CD4-positive, alpha-beta T cell (primary cell): ENCODE measurements at regions not wholly inside any gene's neighbourhood (a gene's known extent, or its start where the extent isn't known, plus 50 kb on each side); places are given as distances from the start of the nearest gene placed in this dataset.

Experiments
- ATAC-seq: fragments of 200-7000 bp; cut with Tn5 transposase; one replicate; pipeline ENCODE4 v1.10.0; 2022; ENCODE audit warnings: mild to moderate bottlenecking; ENCODE audit not compliant: poor library complexity
- CTCF ChIA-PET: fragments of 350-600 bp; sonication (Branson Sonifier 250); formaldehyde crosslinking; loops from one replicate; lab custom pipeline; 2021; ENCODE audit warnings: antibody characterized with exemption, inconsistent platforms; lab: Charles Lee
- POLR2A ChIA-PET: fragments of 350-600 bp; sonication (Branson Sonifier 250); formaldehyde crosslinking; loops from one replicate; lab custom pipeline; 2021; ENCODE audit warnings: antibody characterized with exemption, inconsistent platforms; lab: Charles Lee
- DNase-seq, 14 experiments: peaks; one replicate each; pipeline ENCODE4 v3.0.0-alpha.2; 2013 to 2020; ENCODE audit warnings: mixed read lengths in 2 of 14
- H3K27ac ChIP-seq, 2 donors: one replicate each; pipeline versions ENCODE4 v1.5.1 to v1.7.0; 2013; ENCODE audit warnings: low read length in 2 of 2, low read depth in 1 of 2, mild to moderate bottlenecking in 1 of 2
- H3K27me3 ChIP-seq, 2 experiments: 1 replicate in 1 of 2; 2 replicates in 1 of 2; pipeline versions ENCODE4 v1.6.1 to v1.7.0; 2013; ENCODE audit warnings: low read length in 2 of 2, control low read depth in 1 of 2, mild to moderate bottlenecking in 1 of 2, moderate library complexity in 1 of 2; ENCODE audit not compliant: insufficient read depth in 2 of 2, control insufficient read depth in 1 of 2
- H3K36me3 ChIP-seq: one replicate; pipeline ENCODE4 v1.6.1; 2013; ENCODE audit warnings: low read length, control low read depth; ENCODE audit not compliant: insufficient read depth
- H3K4me1 ChIP-seq: one replicate; pipeline ENCODE4 v1.6.1; 2013; ENCODE audit warnings: low read length, control low read depth; ENCODE audit not compliant: insufficient read depth
- H3K4me3 ChIP-seq: one replicate; pipeline ENCODE4 v1.5.1; 2013; ENCODE audit warnings: mild to moderate bottlenecking, low read length, moderate library complexity
- H3K9me3 ChIP-seq, 2 experiments: 1 replicate in 1 of 2; 2 replicates in 1 of 2; pipeline versions ENCODE4 v1.6.1 to v1.7.0; 2013; ENCODE audit warnings: low read length in 2 of 2, mild to moderate bottlenecking in 2 of 2, control low read depth in 1 of 2, moderate library complexity in 1 of 2; ENCODE audit not compliant: control insufficient read depth in 1 of 2, insufficient read depth in 1 of 2
- H3K27ac Mint-ChIP-seq: one replicate; pipeline ENCODE4 v1.8.0; 2020; ENCODE audit warnings: mixed read lengths
- H3K27me3 Mint-ChIP-seq: one replicate; pipeline ENCODE4 v1.8.0; 2021; ENCODE audit warnings: mixed read lengths
- H3K36me3 Mint-ChIP-seq: one replicate; pipeline ENCODE4 v1.8.0; 2021; ENCODE audit warnings: low read depth, mixed read lengths
- H3K4me1 Mint-ChIP-seq: one replicate; pipeline ENCODE4 v1.8.0; 2021; ENCODE audit warnings: low read depth, mixed read lengths
- H3K4me3 Mint-ChIP-seq: one replicate; pipeline ENCODE4 v1.8.0; 2020; ENCODE audit warnings: mild to moderate bottlenecking, mixed read lengths
- H3K9me3 Mint-ChIP-seq: one replicate; pipeline ENCODE4 v1.8.0; 2020; ENCODE audit warnings: mixed read lengths
- CTCF ChIP-seq: fragments of 200-600 bp; IDR thresholded peaks from one replicate; pipeline ENCODE4 v1.8.0; 2022; ENCODE audit warnings: antibody characterized with exemption, mild to moderate bottlenecking
- intact Hi-C, 2 experiments: fragments of 100-400 bp; cut with DNase I in 1 of 2; cut with micrococcal nuclease in 1 of 2; formaldehyde crosslinking; loops; one replicate each; pipeline versions ENCODE4 v1.15.1 to v1.9.0; 2023 to 2025; cut with DNase I, micrococcal nuclease

- no peaks in the 10 kb centered on the region for H3K4me1 ChIP-seq
- no peak overlapping the region for H3K4me3 ChIP-seq
- no peaks in the 10 kb centered on the region for H3K9me3 ChIP-seq
- ChIA-PET POLR2A (no interaction called here), CTCF (no interaction called here)
- H3K27ac ChIP-seq, result no peak overlapping the region
- Mint-ChIP-seq H3K27me3 (no peaks in the 10 kb centered on the region), H3K27ac (no peak overlapping the region), H3K4me1 (no peaks in the 10 kb centered on the region), H3K36me3 (no peaks in the 10 kb centered on the region), H3K4me3 (no peak overlapping the region), H3K9me3 (no peaks in the 10 kb centered on the region)
- no peaks in the 10 kb centered on the region for H3K36me3 ChIP-seq
- no peak for DNase-seq
- TF ChIP-seq CTCF, result no peak
- no peaks in the 10 kb centered on the region for H3K27me3 ChIP-seq
- ATAC-seq, result no peak
- intact Hi-C loops, result no loop called here
Measured at GRCh38 chr15:53462651-53463050, 296.8 kb downstream of the WDR72 start.

- Mint-ChIP-seq H3K27me3 (no peaks in the 10 kb centered on the region), H3K27ac (no peak overlapping the region), H3K36me3 (no peaks in the 10 kb centered on the region), H3K9me3 (no peaks in the 10 kb centered on the region), H3K4me1 (no peaks in the 10 kb centered on the region), H3K4me3 (no peak overlapping the region)
- CTCF ChIA-PET, result no interaction called here
- TF ChIP-seq CTCF, result no peak
- Histone ChIP-seq H3K27me3 (no peaks in the 10 kb centered on the region), H3K9me3 (no peaks in the 10 kb centered on the region), H3K36me3 (no peaks in the 10 kb centered on the region), H3K27ac (no peak overlapping the region), H3K4me3 (no peak overlapping the region), H3K4me1 (no peaks in the 10 kb centered on the region)
- intact Hi-C loops, result no loop called here
- POLR2A ChIA-PET, result no interaction called here
- no peak for ATAC-seq
- no peak for DNase-seq
Measured at GRCh38 chr15:53461677-53462076, 297.8 kb downstream of the WDR72 start.

- Histone ChIP-seq H3K27ac (no peak overlapping the region), H3K4me1 (no peaks in the 10 kb centered on the region), H3K27me3 (no peaks in the 10 kb centered on the region), H3K9me3 (no peaks in the 10 kb centered on the region), H3K36me3 (no peaks in the 10 kb centered on the region), H3K4me3 (no peak overlapping the region)
- Mint-ChIP-seq H3K27me3 (no peaks in the 10 kb centered on the region), H3K27ac (no peak overlapping the region), H3K36me3 (no peaks in the 10 kb centered on the region), H3K4me3 (no peak overlapping the region), H3K4me1 (no peaks in the 10 kb centered on the region), H3K9me3 (no peaks in the 10 kb centered on the region)
- ChIA-PET CTCF (no interaction called here), POLR2A (no interaction called here)
- TF ChIP-seq CTCF, result no peak
- intact Hi-C loops, result no loop called here
- DNase-seq, result no peak
- ATAC-seq, result no peak
Measured at GRCh38 chr15:53458736-53459135, 300.7 kb downstream of the WDR72 start.
